ENCODE measurements at regions not wholly inside any gene's neighbourhood (a gene's known extent, or its start where the extent isn't known, plus 50 kb on each side); places are given as distances from the start of the nearest gene placed in this dataset.
"Not testable (repeated sequence)": the region's sequence is repeated elsewhere in the genome, so short reads cannot be mapped to it uniquely, and the experiment has no call there.

- TF ChIP-seq CTCF (IDR thresholded peaks at IDR 0.05; ENCODE audit: low read depth, low read length, poor library complexity, severe bottlenecking); EZH2phosphoT487 (IDR thresholded peaks at IDR 0.05; ENCODE audit: borderline replicate concordance, low read length): not testable (repeated sequence)
Observed at GRCh38 chr9:97166496-97167138, 127.7 kb upstream of the CTSV start.

Measured in DOHH2 (cell line).